HG03196 (cell line): ENCODE measurements at regions not wholly inside any gene's neighbourhood (a gene's known extent, or its start where the extent isn't known, plus 50 kb on each side); places are given as distances from the start of the nearest gene placed in this dataset.

Source experiments
- ATAC-seq: cut with Tn5 transposase; IDR thresholded peaks from one replicate; pipeline ENCODE4 v1.9.1; 2021; ENCODE audit not compliant: unreplicated experiment

- ATAC-seq, result no peak
These were observed 146.1 kb upstream of the HMHB1 start for GRCh38 chr5:143665866-143666265.

DNA sequence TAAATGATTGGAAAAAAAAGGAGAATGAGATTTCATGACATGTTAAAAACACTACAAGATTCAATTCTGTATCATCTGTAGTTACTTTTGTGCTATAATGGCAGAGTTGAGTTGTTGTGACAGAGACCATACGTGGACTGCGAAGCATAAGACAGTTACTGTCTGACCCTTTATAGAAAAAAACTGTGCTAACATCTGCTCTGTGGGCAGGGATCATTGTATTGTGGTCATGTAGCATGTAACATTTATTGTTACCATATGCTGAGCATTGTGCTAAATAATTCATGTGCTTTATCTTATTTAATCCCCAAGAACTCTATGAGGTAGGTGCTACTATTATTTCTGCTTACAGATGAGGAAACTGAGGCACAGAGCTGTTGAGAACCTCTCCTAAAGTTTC lies 147.3 kb upstream of the HMHB1 start:
- ATAC-seq, result no peak

- no peak for ATAC-seq
These were observed 148.1 kb upstream of the HMHB1 start for GRCh38 chr5:143663872-143664271.

DNA sequence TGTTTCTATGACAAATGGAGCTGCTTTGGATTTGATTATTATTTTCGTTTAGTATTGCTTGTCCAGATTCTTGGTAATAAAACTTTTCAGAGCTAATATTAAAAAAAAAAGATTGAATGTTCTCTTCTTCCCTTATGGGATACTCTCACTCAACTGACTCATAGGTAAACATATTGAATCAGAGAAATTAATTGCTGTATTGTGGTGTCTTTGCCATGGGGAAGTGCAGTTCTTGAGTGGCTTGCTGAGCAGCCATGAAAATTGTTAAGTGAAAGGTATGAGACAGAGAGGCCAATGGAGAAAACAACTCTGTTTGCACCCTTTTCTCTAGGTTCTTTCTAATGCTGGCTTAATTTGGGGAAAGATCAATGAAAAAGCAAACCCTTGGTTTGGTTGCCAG lies 149.9 kb upstream of the HMHB1 start:
- ATAC-seq, result no peak

- ATAC-seq, result no peak
These were observed 151.3 kb upstream of the HMHB1 start for GRCh38 chr5:143660625-143661024.

DNA sequence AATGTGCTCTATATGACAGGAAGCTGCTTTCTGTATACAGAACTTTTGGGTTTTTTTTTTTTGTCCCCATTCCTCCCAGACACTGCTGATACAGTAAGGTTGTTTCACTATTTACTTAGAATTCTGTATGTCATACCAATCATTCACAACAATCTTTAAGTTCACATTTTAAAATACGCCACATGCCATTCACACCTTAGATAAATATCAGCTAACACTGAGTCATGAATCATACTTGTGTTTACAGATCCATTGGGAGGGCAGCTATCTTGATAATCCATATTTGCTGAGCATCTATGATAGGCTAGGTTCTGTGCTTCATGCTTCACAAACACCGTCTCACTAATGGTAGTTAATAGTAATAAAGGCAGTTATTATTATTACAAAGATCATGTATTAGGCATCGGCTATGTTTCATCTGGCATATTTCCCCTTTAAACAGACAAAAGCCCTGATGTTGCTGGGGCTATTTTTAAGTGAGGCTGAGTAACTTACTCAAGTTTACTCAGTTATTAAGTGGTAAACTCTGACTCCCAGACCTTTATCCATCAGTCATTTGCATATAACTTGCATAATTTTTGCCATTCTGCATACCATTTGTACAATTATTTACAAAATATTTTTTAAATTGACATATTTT lies 152.2 kb upstream of the HMHB1 start:
- no peak for ATAC-seq

GRCh38 chr5:143658956-143659355 lies 153.0 kb upstream of the HMHB1 start:
- no peak for ATAC-seq

GRCh38 chr5:143657647-143658285 lies 154.2 kb upstream of the HMHB1 start:
- ATAC-seq, result no peak

- no peak for ATAC-seq
These were observed 158.1 kb upstream of the HMHB1 start for GRCh38 chr5:143653766-143654282.

DNA sequence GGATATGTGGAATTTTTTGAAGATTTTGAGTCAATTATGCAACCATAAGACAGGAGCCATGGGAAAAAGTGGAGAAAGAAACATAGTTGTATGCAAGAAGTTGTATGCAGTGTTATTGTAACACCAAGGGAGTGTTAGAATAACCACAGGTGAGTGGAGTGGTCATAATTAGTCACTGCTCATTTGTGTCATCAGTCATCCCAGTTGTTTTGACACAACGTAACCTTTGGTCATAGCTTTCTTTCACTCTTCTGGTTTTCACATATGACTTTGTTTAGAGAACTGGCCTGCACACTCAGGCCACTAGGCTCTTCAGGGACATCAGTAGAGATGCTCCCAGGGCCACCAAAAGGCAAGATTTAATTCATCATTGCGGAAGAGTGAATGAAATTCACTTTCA lies 158.7 kb upstream of the HMHB1 start:
- ATAC-seq, result no peak

DNA sequence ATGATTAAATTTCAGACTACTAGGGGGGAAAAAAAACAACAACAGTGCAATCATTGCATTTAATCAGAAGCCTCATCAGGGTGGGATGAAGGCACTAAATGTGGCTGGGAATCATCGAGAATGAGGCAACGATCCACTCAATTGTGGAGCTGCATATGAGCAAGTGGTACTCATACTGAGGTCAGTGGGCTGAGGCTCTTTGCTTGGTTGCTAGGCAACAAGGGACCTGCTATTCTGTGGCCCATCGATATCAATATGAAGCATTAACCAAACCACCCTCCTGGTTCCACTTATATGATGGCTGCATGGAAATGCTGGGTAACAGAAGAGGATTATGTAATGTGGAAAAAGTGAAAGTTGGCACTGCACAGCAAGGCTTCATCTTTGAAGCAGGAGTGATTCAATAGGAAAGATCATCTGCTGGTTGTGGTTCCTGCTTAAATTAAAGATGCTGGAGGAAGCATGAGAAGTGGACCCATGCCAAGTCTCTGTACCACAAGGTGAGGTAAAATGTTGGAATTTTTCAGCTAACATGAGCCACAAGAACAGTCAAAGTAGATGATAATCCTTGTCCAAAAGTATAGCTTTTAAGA lies 159.8 kb upstream of the HMHB1 start:
- ATAC-seq, result no peak

GRCh38 chr5:143649937-143650621 lies 161.9 kb upstream of the HMHB1 start:
- ATAC-seq, result no peak

GRCh38 chr5:143648696-143649095 lies 163.3 kb upstream of the HMHB1 start:
- no peak for ATAC-seq

DNA sequence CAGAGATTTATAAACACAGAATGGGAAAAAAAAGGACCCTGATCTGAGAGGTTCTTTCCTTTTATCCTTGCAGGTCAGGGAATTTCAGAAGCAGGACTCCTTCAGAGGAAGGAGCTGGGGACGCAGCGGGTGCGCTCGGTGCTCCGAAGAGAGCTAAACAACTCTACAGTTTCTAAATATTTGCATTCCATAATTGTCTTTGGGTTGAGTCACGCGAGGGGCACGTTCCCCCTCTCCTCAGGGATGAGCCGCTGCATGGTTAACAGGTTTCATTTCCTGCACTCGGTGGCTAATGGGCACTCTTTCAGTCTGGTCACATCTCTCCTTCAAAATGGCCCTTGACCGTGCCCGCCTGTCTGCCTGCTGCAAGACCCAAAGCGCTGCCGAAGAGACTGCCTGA lies 165.0 kb upstream of the HMHB1 start:
- ATAC-seq, result no peak

GRCh38 chr5:143645356-143645755 lies 166.6 kb upstream of the HMHB1 start:
- no peak for ATAC-seq

GRCh38 chr5:143644727-143645126 lies 167.2 kb upstream of the HMHB1 start:
- ATAC-seq, result no peak

DNA sequence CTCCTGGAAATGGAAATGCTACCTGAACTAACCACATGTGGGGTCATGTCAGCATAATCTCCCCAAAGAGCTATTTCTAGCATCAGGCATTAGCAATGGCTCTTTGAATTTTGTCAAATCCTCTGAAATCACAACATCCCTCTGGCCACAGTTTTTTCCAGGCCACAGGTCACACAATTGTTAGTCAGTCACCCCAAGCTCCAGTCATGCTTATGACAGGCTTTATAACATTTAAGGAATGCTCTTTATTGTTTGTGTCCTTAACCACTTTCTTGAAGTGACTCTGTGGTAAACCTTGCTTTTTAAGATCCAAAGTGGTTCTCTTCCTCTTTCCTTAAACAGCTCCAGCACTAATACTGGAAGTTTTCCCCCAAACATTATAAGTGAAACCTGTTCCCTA lies 169.2 kb upstream of the HMHB1 start:
- no peak for ATAC-seq

DNA sequence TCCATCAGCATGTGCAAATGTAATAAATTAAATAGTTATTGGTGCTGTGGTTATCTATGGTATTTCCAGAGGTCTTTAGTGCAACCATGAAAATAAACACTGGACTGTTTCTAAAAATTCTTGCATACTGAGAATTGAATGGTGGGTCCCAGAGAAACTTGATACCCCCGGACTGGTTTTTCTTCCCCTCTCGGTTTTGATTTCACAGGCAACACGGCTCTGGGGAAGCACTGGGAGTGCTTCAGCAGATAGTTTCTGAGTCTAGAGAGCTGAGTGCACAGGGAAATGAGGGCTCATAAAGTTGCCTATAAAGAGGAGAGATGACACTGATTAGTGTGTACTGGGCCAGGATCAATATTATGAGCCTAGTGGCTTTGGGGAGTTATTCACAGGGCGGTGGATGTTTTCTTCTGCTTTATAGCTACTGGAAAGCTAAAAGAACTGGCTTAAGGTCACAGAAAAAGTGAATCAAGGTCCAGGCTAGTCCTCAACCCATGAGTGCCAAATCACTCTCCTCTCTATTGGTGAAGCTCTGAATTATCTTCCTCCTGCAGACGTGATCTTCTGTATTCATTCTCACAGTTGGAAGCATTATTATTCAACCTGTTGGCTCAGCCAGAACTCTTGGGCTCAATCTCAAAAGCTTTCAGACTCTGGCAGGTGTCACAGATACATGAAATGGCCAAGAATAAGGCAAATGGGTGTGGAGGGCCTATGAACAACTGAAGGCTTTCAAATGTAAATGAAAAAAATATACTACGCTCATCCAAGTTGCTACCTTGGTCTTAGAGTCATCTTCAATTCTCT lies 170.2 kb upstream of the HMHB1 start:
- no peak for ATAC-seq

GRCh38 chr5:143638654-143639053 lies 173.3 kb upstream of the HMHB1 start:
- no peak for ATAC-seq

DNA sequence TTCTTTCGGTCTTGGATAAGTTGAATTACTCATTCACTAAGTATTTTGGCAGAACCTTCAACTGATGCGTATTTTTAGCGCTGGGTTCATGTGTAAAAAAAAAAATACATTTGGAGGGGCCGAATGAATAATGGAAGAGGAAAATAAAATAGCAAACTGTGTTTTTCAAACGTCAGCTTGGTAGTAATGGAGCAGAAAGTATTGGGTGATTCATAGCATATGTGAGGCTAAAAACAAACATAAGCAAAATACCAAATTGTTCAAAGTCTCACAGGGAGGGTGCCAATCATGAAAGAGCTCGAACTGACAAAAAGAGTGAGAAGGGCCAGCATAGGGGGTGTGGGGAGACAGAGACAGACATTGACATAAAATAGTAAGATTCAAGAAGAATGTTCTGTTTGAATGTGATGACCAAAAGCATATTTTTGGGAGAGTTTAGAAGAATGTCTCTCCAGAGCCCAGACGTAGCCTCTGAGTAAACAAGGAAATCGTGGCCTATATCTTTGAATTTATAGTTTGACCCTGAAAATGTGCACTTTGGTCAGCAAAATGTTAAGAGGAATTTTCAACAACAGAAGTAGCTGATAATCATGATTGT lies 174.9 kb upstream of the HMHB1 start:
- no peak for ATAC-seq

GRCh38 chr5:143635888-143636287 lies 176.1 kb upstream of the HMHB1 start:
- no peak for ATAC-seq
